B cell (primary cell): ENCODE measurements at regions not wholly inside any gene's neighbourhood (a gene's known extent, or its start where the extent isn't known, plus 50 kb on each side); places are given as distances from the start of the nearest gene placed in this dataset.
A peak's percentile ranks its signal among the peaks of the same experiment; 100 is the strongest.

ENCODE experiments used
- ATAC-seq: fragments of 200-7000 bp; cut with Tn5 transposase; one replicate; pipeline ENCODE4 v1.10.0; 2021; ENCODE audit warnings: low read depth, mild to moderate bottlenecking, moderate number of reproducible peaks, moderate library complexity
- CTCF ChIA-PET: fragments of 350-600 bp; sonication (Branson Sonifier 250); formaldehyde crosslinking; loops from one replicate; lab custom pipeline; 2021; ENCODE audit warnings: antibody characterized with exemption, inconsistent platforms; lab: Charles Lee
- POLR2A ChIA-PET: fragments of 350-600 bp; sonication (Branson Sonifier 250); formaldehyde crosslinking; loops from one replicate; lab custom pipeline; 2021; ENCODE audit warnings: antibody characterized with exemption; lab: Charles Lee
- DNase-seq: peaks from one replicate; pipeline ENCODE4 v3.0.0; 2013
- H2AFZ ChIP-seq: 2 replicates; pipeline ENCODE4 v1.6.1; 2012; ENCODE audit warnings: mild to moderate bottlenecking, low read depth, low read length; ENCODE audit not compliant: insufficient read depth, poor library complexity, severe bottlenecking
- H3K27ac ChIP-seq, 2 donors: 1 replicate in 1 of 2; 2 replicates in 1 of 2; pipeline ENCODE4 v1.5.1; 2012 to 2013; ENCODE audit warnings: low read length in 2 of 2, mild to moderate bottlenecking in 2 of 2, moderate library complexity in 1 of 2
- H3K27me3 ChIP-seq, 4 experiments: fragments of 200-600 bp in 1 of 4; sonication (generic) in 1 of 4; replicated peaks in 1 of 4; 1 replicate in 2 of 4; 2 replicates in 2 of 4; pipeline versions ENCODE4 v1.6.1 to v1.7.0; 2013 to 2016; ENCODE audit warnings: low read length in 3 of 4, mild to moderate bottlenecking in 2 of 4, mixed read lengths in 1 of 4, moderate library complexity in 1 of 4; ENCODE audit not compliant: insufficient read depth in 4 of 4, control insufficient read depth in 3 of 4; ENCODE audit errors: control extremely low read depth in 1 of 4
- H3K36me3 ChIP-seq, 2 experiments: replicated peaks in 1 of 2; 1 replicate in 1 of 2; 2 replicates in 1 of 2; pipeline versions ENCODE4 v1.6.1 to v1.7.1; 2013; ENCODE audit warnings: low read length in 1 of 2; ENCODE audit not compliant: insufficient read depth in 2 of 2, control insufficient read depth in 1 of 2; ENCODE audit errors: control extremely low read depth in 1 of 2, extremely low read depth in 1 of 2
- H3K4me1 ChIP-seq, 2 donors: fragments of 200-600 bp in 1 of 2; sonication (generic) in 1 of 2; 1 replicate in 1 of 2; 2 replicates in 1 of 2; pipeline versions ENCODE4 v1.5.1 to v1.6.1; 2013 to 2017; ENCODE audit warnings: low read length in 2 of 2; ENCODE audit not compliant: control insufficient read depth in 2 of 2, insufficient read depth in 2 of 2
- H3K4me2 ChIP-seq: replicated peaks from 2 replicates; pipeline ENCODE3; 2012; ENCODE audit warnings: mild to moderate bottlenecking, low read depth, low read length; ENCODE audit not compliant: poor library complexity, severe bottlenecking
- H3K4me3 ChIP-seq, 5 experiments: fragments of 200-600 bp in 1 of 5; sonication (generic) in 1 of 5; 1 replicate in 3 of 5; 2 replicates in 2 of 5; pipeline versions ENCODE4 v1.5.1 to v1.7.0; 2011 to 2016; ENCODE audit warnings: low read length in 4 of 5, mild to moderate bottlenecking in 4 of 5, low read depth in 2 of 5, control low read depth in 1 of 5, moderate library complexity in 1 of 5; ENCODE audit not compliant: insufficient read depth in 1 of 5; ENCODE audit errors: control extremely low read depth in 1 of 5, extremely low read depth in 1 of 5
- H3K79me2 ChIP-seq: fragments of 200-600 bp; sonication (generic); one replicate; pipeline ENCODE4 v1.6.0; 2016; ENCODE audit warnings: low read length; ENCODE audit not compliant: control insufficient read depth, insufficient read depth
- H3K9ac ChIP-seq: fragments of 200-600 bp; sonication (generic); 2 replicates; pipeline ENCODE4 v1.6.1; 2017; ENCODE audit warnings: mild to moderate bottlenecking, low read length, moderate library complexity
- H3K9me3 ChIP-seq, 3 donors: one replicate each; pipeline versions ENCODE4 v1.6.1 to v1.7.1; 2013; ENCODE audit warnings: low read length in 2 of 3; ENCODE audit not compliant: control insufficient read depth in 2 of 3, insufficient read depth in 1 of 3; ENCODE audit errors: control extremely low read depth in 1 of 3
- H4K20me1 ChIP-seq: 2 replicates; pipeline ENCODE4 v1.6.0; 2012; ENCODE audit warnings: mild to moderate bottlenecking, low read length; ENCODE audit not compliant: insufficient read depth, control insufficient read depth, poor library complexity, severe bottlenecking
- H3K27ac Mint-ChIP-seq: one replicate; pipeline ENCODE4 v1.8.0; 2021; ENCODE audit warnings: mixed read lengths
- H3K27me3 Mint-ChIP-seq: one replicate; pipeline ENCODE4 v1.8.0; 2021; ENCODE audit warnings: mixed read lengths
- H3K4me1 Mint-ChIP-seq: one replicate; pipeline ENCODE4 v1.8.0; 2021; ENCODE audit warnings: mixed read lengths
- H3K4me3 Mint-ChIP-seq: one replicate; pipeline ENCODE4 v1.8.0; 2021; ENCODE audit warnings: mixed read lengths
- H3K9me3 Mint-ChIP-seq: one replicate; pipeline ENCODE4 v1.8.0; 2022; ENCODE audit warnings: mixed read lengths; ENCODE audit not compliant: insufficient read depth
- CTCF ChIP-seq: fragments of 200-600 bp; IDR thresholded peaks from one replicate; pipeline ENCODE4 v1.8.0; 2022; ENCODE audit warnings: antibody characterized with exemption, mild to moderate bottlenecking
- EZH2 ChIP-seq: IDR thresholded peaks from 2 replicates; pipeline ENCODE4 v1.6.1; 2012; ENCODE audit warnings: borderline replicate concordance, low read depth, mild to moderate bottlenecking, moderate library complexity, low read length; ENCODE audit not compliant: insufficient read depth, poor library complexity, severe bottlenecking
- WGBS: methylation state at CpG from one replicate; pipeline ENCODE4 v1.1.5; 2013; ENCODE audit warnings: missing lambda C conversion rate; ENCODE audit not compliant: insufficient coverage; 5-methylcytosine and 5-hydroxymethylcytosine counted together
- intact Hi-C: fragments of 100-400 bp; cut with micrococcal nuclease; formaldehyde crosslinking; loops from one replicate; pipeline ENCODE4 v1.10.0; 2022

- H3K4me3 ChIP-seq: no peak within 1 kb of the TSS
- WGBS: 9% methylated on average over 43 of the region's 57 CpGs
- H2AFZ ChIP-seq: peak within 1 kb of the TSS; percentile 16
These were observed 1640.3 kb upstream of the C9orf72 start, which contains the start of gene LINGO2 for GRCh38 chr9:29213417-29214153. Gene LINGO2, minus strand, starts transcription at chr9:29213601.

More at GRCh38 chr9:29213417-29214153, 1640.3 kb upstream of the C9orf72 start, which contains the start of gene LINGO2:
- H3K9ac ChIP-seq: no peak within 1 kb of the TSS
- no peaks in the 10 kb centered on the region for H3K9me3 Mint-ChIP-seq
- peak within 1 kb of the TSS; percentile 58 for H3K4me2 ChIP-seq
- no peak for TF ChIP-seq EZH2
- TF ChIP-seq CTCF: no peak
- no peaks in the 10 kb centered on the region for H3K36me3 ChIP-seq
- ATAC-seq (no peak), DNase-seq (no peak)
- ChIA-PET POLR2A (no interaction called here), CTCF (no interaction called here)
- no peak within 1 kb of the TSS for H3K27ac Mint-ChIP-seq
- intact Hi-C loops: no loop called here
- H3K4me1 ChIP-seq: peaks cover 8 to 16% of the 10 kb centered on the region in 2 donors
- peaks cover 43% of the 10 kb centered on the region for H3K27me3 Mint-ChIP-seq
- no peak within 1 kb of the TSS for H3K27ac ChIP-seq
- peaks cover 17% of the 10 kb centered on the region for H3K4me1 Mint-ChIP-seq
- peaks cover 0 to 10% (median 0%) of the 10 kb centered on the region in 3 donors for H3K9me3 ChIP-seq
- peak within 1 kb of the TSS; percentile 44 for H3K4me3 Mint-ChIP-seq
- H4K20me1 ChIP-seq: no peaks in the 10 kb centered on the region
- H3K27me3 ChIP-seq: peaks cover 0 to 37% (median 8%) of the 10 kb centered on the region in 4 experiments
- no peaks in the 10 kb centered on the region for H3K79me2 ChIP-seq
